ENCODE measurements at regions not wholly inside any gene's neighbourhood (a gene's known extent, or its start where the extent isn't known, plus 50 kb on each side); places are given as distances from the start of the nearest gene placed in this dataset.

- DNase-seq = no peak
These were observed 209.4 kb downstream of the DTWD2 start for GRCh38 chr5:118778941-118779340.

GRCh38 chr5:118777189-118777736 is 211.1 kb downstream of the DTWD2 start:
- no peak for DNase-seq

- no peak for DNase-seq
These were observed 211.6 kb downstream of the DTWD2 start for GRCh38 chr5:118776755-118777154.

DNA sequence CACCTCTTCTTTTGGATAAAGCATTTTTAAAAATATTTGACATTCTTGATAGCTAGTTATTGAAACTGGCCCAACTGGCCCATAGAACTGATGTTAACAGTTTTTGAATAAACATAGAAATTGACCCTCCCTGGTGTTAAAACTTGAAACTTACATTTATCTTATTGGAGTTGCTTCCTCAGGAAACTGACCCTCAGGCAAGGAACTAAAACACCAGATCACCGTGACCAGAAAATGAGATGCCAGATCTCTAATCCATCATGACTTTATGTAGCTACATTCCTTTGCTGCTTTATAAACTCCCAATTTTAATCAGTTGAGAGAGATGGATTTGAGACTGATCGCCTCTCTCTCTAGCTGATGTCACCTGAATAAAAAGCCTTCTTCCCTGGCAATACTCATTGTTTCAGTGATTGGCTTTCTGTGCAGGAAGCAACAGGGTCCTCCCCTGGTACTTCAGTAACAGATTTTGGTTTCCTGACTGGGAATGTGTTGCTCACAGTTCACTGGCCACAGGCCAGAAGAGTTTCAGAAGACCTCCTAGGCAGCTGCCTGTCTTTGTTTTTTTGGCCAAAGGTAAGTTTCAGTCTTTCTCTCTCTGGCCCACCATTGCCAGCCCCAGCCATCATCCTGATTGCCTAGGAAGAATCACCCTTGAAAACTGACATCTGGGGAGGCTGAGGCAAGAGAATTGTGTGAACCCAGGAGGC is 212.4 kb downstream of the DTWD2 start:
- DNase-seq = no peak

DNA sequence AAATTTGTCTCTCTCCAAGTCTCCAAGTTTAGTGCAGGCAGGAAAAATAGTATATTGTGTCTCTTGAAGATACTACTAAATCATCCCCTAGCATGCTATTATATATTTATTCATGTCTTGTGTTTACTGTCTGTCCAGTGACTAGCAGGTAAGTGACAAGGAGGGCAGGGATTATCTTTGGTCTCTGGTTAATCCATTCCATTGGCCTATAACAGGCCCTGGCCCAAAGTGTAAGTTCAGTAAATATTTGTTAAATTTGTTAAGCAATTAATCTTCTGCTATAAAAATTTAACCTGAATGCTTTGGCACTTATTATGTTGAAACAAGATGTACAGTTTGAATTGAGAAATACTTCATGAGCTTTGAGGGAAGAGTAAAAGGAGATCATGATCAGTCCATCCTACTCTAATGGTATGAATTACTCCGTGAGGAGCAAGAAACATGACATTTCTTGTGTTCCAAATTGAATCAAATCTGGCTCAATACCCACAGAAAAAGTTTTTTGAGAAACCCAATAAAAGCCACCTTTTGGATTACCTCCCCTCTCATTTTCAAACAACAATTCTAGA is 219.7 kb downstream of the DTWD2 start:
- DNase-seq = no peak

DNA sequence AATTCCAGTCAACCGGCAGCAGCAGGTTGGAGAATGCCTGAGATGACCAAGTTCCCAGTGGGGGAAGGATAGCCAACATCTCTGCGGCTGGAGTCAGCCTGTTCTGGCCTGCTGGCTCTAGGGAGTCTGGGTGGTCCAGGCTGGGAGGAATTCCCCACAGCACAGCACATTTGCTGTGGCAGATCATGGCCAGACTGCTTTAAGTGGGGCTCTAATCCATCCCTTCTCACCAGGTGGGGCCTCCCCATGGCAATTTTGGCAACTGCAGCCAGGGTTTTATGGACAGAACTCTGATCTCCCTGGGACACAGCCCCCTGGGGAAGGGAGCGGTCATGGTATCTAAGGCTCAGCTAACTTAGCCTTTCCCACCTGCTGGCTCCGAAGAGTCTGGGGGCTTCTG is 226.1 kb downstream of the DTWD2 start:
- DNase-seq = no peak

- DNase-seq = no peak
These were observed 226.5 kb downstream of the DTWD2 start for GRCh38 chr5:118761814-118762213.

- no peak for DNase-seq
These were observed 235.4 kb downstream of the DTWD2 start for GRCh38 chr5:118752969-118753368.

GRCh38 chr5:118736396-118736795 is 252.0 kb downstream of the DTWD2 start:
- no peak for DNase-seq

GRCh38 chr5:118733394-118733793 is 255.0 kb downstream of the DTWD2 start:
- no peak for DNase-seq

DNA sequence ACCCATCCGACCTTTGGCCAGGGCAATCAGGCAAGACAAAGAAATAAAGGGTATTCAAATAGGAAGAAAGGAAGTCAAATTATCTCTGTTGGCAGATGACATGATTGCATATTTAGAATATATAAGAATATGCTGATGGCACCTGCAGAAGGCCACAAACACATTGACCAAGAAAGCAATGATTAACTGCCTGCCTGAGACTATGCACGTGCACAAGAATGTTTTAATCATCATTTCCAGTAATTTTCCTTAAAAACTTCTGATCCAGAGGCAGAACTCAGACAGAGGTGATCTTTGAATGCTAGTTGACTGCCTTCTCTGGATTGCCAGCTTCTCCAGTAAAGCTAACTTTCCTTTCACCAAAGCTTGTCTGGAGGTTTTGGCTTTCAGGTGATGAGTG is 260.2 kb downstream of the DTWD2 start:
- DNase-seq = no peak

- DNase-seq = no peak
These were observed 261.5 kb downstream of the DTWD2 start for GRCh38 chr5:118726891-118727290.

- no peak for DNase-seq
These were observed 265.4 kb downstream of the DTWD2 start for GRCh38 chr5:118723021-118723338.

GRCh38 chr5:118722122-118723020 is 266.0 kb downstream of the DTWD2 start:
- DNase-seq = no peak

GRCh38 chr5:118711727-118712126 is 276.6 kb downstream of the DTWD2 start:
- DNase-seq = no peak

DNA sequence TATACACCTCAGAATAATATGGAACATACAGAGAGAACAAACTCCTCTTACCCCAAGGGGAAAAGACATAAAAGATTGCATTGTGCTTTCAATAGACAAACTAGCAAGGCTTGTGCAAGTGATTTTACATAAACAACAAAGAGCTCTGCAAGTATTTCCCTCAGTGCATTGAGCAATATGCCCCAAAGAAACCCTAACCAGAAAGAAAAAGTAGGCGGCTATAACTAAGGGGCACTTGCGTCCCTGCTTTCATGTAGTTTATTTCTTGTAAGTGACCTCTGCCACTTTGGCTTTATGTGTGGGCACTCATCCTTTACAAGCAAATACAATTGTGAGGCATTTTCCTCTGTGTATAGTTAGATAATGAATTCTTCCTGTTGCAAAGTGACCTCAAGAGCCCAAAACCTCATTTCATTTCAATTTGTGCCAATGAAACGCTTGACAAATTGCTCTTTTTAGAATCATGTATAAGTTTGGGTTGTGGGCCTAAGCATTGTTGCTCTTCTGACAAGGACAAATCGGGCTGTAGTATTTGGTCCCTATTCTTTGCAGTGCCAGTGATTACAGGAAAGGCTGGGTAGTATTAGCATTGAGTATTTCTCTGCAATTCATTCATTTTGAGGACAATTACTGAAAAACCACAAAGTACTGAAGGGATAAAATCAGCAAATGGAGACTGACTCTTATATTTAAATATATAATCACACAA is 282.2 kb downstream of the DTWD2 start:
- DNase-seq = no peak

GRCh38 chr5:118703241-118703640 is 285.1 kb downstream of the DTWD2 start:
- no peak for DNase-seq

- DNase-seq = no peak
These were observed 286.6 kb downstream of the DTWD2 start for GRCh38 chr5:118701791-118702190.

- DNase-seq = no peak
These were observed 287.8 kb downstream of the DTWD2 start for GRCh38 chr5:118700510-118700909.

DNA sequence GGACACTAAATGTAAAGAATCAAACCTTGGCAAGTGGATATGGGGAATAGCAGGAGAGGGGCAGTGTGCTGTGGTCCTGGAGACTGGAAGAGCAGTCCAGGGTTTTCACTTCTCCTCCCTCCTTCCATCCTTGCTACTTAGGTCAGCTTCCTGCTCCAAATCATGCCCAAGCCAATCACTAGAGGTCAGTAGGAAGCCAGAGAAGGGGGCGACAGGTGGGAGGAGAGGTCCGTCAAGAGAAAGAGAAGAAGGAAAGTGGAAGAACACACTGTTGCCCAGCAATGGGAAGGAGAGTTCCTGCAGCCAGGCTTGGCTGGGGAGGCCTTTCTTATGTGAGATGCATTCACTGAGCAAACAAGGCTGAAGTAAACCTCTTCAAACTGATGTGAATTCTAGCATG is 289.6 kb downstream of the DTWD2 start:
- DNase-seq = no peak

DNA sequence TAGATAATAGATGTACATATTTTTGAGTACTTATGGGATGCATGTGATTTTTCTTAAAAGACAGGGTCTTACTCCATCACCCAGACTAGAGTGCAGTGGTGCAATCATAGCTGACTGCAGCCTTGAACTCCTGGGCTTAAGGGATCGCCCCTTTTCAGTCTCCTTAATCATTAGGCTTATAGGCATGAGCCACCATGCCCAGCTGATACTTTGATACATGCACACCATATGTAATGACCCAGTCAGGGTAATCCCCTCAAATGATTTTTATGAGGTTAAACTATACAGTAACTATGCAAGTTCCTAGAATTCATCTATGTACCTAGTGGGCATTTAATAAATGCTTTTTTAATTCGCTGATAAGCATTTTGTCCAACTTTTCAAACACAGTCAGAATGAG is 292.3 kb downstream of the DTWD2 start:
- no peak for DNase-seq

DNA sequence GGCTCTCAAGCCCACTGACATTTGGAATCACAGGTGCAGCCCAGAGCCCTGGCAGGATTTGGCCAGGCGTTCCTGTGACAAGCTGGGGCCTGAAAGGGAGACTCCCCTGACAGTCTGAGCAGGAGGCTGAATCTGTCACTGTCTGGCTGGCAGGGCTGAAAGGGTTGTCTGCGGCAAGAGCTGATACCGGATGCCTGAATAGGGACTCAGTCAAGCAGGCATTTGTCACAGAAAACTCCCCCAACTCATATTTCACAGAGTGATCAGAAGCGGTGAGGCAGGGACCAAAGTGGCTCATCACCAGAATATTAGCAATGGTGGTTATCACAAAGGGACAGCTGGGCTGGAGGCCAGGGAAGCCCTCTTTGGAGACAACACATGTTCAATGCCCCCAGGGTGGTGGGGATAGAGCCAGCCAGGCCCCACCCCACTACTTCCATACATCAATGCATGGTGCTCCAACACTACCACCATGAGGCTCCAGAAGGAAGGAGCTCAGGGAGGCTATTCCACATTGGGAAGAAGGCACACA is 295.5 kb downstream of the DTWD2 start:
- DNase-seq = peak; percentile 68

Measured in retina (tissue), 1 donor.